ENCODE measurements at regions not wholly inside any gene's neighbourhood (a gene's known extent, or its start where the extent isn't known, plus 50 kb on each side); places are given as distances from the start of the nearest gene placed in this dataset.

GRCh38 chr20:55239269-55239668, 763.9 kb downstream of the DOK5 start:
- TF ChIP-seq, protein P1, sequence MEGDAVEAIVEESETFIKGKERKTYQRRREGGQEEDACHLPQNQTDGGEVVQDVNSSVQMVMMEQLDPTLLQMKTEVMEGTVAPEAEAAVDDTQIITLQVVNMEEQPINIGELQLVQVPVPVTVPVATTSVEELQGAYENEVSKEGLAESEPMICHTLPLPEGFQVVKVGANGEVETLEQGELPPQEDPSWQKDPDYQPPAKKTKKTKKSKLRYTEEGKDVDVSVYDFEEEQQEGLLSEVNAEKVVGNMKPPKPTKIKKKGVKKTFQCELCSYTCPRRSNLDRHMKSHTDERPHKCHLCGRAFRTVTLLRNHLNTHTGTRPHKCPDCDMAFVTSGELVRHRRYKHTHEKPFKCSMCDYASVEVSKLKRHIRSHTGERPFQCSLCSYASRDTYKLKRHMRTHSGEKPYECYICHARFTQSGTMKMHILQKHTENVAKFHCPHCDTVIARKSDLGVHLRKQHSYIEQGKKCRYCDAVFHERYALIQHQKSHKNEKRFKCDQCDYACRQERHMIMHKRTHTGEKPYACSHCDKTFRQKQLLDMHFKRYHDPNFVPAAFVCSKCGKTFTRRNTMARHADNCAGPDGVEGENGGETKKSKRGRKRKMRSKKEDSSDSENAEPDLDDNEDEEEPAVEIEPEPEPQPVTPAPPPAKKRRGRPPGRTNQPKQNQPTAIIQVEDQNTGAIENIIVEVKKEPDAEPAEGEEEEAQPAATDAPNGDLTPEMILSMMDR (IDR thresholded peaks at IDR 0.05): no peak
- TF ChIP-seq POLR2AphosphoS5 (IDR thresholded peaks at IDR 0.05): no peak

Data from prostate gland (tissue), 2 donors.